Ishikawa (cell line): ENCODE measurements at regions not wholly inside any gene's neighbourhood (a gene's known extent, or its start where the extent isn't known, plus 50 kb on each side); places are given as distances from the start of the nearest gene placed in this dataset.

Experiments
- CEBPB ChIP-seq: IDR thresholded peaks from 2 replicates; pipeline ENCODE4 v1.6.1; 2012
- CREB1 ChIP-seq: IDR thresholded peaks from 2 replicates; pipeline ENCODE4 v1.6.1; 2012; ENCODE audit warnings: low read depth
- EGR1 ChIP-seq: IDR thresholded peaks from 2 replicates; pipeline ENCODE4 v1.6.1; 2012
- EP300 ChIP-seq: IDR thresholded peaks from 2 replicates; pipeline ENCODE4 v1.6.1; 2012; ENCODE audit warnings: borderline replicate concordance
- FOXM1 ChIP-seq: IDR thresholded peaks from 2 replicates; pipeline ENCODE4 v1.6.1; 2012; ENCODE audit warnings: low read depth, borderline replicate concordance
- NFIC ChIP-seq: IDR thresholded peaks from 2 replicates; pipeline ENCODE4 v1.6.1; 2012
- REST ChIP-seq: IDR thresholded peaks from 2 replicates; pipeline ENCODE4 v1.6.1; 2012; ENCODE audit warnings: low read depth, mild to moderate bottlenecking
- TAF1 ChIP-seq: IDR thresholded peaks from 2 replicates; pipeline ENCODE4 v1.6.1; 2012; ENCODE audit warnings: low read depth, mild to moderate bottlenecking
- TCF12 ChIP-seq: IDR thresholded peaks from 2 replicates; pipeline ENCODE4 v1.6.1; 2012; ENCODE audit warnings: low read depth
- TEAD4 ChIP-seq: IDR thresholded peaks from 2 replicates; pipeline ENCODE4 v1.6.1; 2012
- TF ChIP-seq, protein P1 (sequence below): IDR thresholded peaks from 2 replicates; pipeline ENCODE4 v1.6.1; 2012
- TF ChIP-seq, protein P2 (sequence below): IDR thresholded peaks from 2 replicates; pipeline ENCODE4 v1.6.1; 2012

DNA sequence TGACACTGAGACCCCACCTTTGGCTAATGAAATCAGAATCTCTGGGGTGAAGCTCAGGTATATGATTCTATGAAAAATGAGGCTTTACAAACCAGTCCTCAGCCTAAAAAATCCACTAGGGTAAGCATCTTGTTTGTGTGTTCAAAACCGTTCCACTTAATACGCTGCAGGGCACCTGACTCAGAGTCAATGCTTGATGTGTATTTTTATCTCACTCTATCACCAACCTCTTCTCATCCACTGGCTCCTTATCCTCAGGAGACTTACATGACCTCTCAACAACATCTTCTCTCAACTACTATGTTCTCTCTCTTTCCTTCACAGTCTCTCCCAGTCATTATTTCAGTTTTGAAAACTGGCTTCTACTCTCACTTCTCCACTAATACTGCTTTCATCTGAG, 153.3 kb upstream of the KCNN2 start:
- TF ChIP-seq EP300: no peak
- TF ChIP-seq, protein P1, sequence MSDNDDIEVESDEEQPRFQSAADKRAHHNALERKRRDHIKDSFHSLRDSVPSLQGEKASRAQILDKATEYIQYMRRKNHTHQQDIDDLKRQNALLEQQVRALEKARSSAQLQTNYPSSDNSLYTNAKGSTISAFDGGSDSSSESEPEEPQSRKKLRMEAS: no peak
- TF ChIP-seq REST: no peak
- TF ChIP-seq, protein P2, sequence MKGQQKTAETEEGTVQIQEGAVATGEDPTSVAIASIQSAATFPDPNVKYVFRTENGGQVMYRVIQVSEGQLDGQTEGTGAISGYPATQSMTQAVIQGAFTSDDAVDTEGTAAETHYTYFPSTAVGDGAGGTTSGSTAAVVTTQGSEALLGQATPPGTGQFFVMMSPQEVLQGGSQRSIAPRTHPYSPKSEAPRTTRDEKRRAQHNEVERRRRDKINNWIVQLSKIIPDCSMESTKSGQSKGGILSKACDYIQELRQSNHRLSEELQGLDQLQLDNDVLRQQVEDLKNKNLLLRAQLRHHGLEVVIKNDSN: no peak
- no peak for TF ChIP-seq TCF12
- no peak for TF ChIP-seq NFIC
- no peak for TF ChIP-seq FOXM1
- no peak for TF ChIP-seq CREB1
- TF ChIP-seq CEBPB: no peak
- no peak for TF ChIP-seq TAF1
- no peak for TF ChIP-seq TEAD4
- TF ChIP-seq EGR1: no peak
